ENCODE measurements at regions not wholly inside any gene's neighbourhood (a gene's known extent, or its start where the extent isn't known, plus 50 kb on each side); places are given as distances from the start of the nearest gene placed in this dataset.
"Not testable (repeated sequence)": the region's sequence is repeated elsewhere in the genome, so short reads cannot be mapped to it uniquely, and the experiment has no call there.

GRCh38 chr16:25434064-25434463, 176.4 kb upstream of the ZKSCAN2 start:
- no peak for DNase-seq (ENCODE audit: low read depth)

- no peak for DNase-seq (ENCODE audit: low read depth)
These were observed 175.7 kb upstream of the ZKSCAN2 start for GRCh38 chr16:25433388-25433787.

- DNase-seq (ENCODE audit: low read depth), result no peak
These were observed 173.8 kb upstream of the ZKSCAN2 start for GRCh38 chr16:25431472-25431871.

DNA sequence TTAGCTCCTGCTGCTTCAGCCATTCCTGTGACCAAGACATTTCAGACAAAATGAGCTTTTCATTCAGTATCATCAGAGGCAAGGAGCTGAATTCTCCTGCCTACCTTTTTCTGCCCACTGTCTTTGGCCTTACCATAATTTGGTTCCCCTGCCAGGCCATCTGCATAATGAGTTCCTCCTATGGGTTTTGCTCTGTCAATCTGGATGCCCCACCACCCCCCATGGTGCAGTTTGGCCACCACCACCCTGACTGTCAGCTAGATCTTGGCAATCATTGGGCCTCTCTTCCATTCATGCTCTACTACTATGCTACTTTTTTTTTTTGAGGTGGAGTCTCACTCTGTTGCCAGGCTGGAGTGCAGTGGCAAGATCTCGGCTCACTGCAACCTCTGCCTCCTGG, 169.2 kb upstream of the ZKSCAN2 start:
- no peak for DNase-seq (ENCODE audit: low read depth)

GRCh38 chr16:25419681-25420080, 162.0 kb upstream of the ZKSCAN2 start:
- no peak for DNase-seq (ENCODE audit: low read depth)

DNA sequence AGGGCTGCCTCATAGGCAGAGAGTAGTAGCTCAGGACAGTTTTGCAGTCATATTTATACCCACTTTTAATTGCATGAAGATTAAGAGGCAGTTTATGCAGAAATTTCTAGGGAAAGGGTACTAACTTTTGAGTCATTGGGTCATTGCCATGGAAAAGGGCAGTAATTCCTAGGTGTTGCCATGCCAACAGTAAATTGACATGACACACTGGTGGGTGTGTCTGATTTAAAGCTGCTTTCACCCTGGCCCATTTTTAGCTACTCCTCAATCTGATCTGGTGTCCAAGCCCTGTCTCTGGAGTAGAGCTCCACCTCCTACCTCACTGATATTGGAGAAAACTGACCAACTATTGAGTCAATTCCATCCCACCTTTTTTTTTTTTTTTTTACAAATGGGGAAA, 161.5 kb upstream of the ZKSCAN2 start:
- DNase-seq (ENCODE audit: low read depth), result no peak

GRCh38 chr16:25416002-25416401, 158.4 kb upstream of the ZKSCAN2 start:
- no peak for DNase-seq (ENCODE audit: low read depth)

DNA sequence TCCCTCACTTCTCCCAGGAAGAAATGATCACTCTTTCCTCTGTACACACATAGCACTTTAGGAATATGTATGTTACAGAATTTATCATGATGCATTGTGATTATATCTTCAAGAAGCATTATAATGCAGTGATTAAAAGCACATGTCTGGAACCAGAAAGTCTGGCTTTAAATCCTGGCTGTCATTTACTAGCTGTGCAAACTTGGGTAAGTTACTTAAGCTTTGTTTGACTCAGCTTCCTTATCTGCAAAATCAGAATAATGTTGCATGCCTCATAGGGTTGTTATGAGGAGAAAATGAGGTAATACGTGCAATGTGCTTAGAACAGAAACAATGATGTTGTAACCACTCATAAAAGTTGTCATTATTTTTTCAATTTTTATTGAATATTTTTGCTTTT, 156.3 kb upstream of the ZKSCAN2 start:
- no peak for DNase-seq (ENCODE audit: low read depth)

DNA sequence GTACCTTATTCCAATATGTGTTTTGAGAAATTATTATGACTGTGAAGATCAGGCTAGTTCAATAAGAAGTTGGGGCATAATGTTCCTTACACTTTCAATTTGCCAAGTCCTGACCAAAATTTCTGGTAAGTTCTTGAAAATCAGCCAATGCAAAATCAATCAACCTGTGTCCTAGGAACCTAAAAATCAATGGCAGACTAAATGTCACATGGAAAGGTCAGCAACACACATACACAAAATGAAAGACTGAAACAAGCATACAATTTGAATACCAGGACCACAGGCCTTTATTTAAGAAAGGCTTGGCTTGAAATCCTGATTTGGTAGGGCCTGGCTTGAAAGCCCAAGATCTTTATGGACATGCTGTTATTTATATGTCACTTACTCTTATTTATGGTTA, 155.5 kb upstream of the ZKSCAN2 start:
- no peak for DNase-seq (ENCODE audit: low read depth)

DNA sequence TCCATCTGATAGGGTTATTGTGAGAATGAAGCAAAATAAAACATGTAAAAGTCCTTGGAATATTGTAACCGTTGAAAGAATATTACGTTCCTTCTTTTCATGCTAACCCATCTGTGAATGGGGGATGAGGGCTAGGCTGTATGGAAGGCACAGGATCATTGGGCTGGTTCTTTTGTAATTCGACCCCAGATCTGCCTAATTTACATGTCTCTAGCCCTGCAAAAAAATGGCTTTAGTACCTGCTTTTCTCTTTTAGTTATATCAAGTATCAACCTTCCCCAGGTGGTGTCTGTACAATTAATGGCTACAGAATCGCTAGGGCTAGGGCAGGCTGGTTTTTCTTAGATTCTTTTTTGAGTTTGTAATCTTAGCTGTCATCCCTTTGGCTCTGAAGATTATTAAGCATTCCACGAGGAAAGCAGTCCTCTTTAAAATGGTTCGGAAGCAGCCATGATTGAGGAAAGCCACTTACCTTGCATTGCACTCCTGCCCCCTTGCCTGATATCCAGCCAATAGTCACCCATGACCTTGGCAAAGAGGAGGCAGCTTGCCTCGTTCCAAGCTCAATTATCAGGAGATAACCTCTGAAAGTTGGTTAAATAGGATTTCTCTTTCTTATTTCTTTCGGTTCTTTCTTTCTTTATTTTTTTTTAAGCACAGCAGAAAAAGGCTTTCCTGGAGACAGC, 153.9 kb upstream of the ZKSCAN2 start:
- DNase-seq (ENCODE audit: low read depth), result no peak

DNA sequence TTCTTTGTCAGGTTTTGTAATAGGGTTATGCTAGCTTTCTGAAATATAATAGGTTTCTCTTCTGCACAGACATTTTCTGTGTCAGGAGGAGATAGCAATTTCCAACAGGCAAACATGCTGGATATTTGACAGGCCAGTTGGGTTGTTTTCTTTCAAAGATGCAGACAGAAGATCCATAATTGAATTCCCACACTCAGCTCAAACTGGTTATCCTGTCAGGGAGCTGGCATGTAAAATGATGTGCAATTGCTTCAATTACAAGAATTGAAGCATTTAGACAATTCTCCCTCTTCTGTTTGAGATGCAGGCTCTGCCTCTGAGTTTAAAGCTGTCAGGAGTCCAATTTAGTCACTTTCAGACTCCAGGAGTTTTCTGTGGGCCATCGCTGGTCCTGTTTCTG, 146.2 kb upstream of the ZKSCAN2 start:
- no peak for DNase-seq (ENCODE audit: low read depth)

GRCh38 chr16:25395528-25395927, 137.9 kb upstream of the ZKSCAN2 start:
- DNase-seq (ENCODE audit: low read depth), result no peak

DNA sequence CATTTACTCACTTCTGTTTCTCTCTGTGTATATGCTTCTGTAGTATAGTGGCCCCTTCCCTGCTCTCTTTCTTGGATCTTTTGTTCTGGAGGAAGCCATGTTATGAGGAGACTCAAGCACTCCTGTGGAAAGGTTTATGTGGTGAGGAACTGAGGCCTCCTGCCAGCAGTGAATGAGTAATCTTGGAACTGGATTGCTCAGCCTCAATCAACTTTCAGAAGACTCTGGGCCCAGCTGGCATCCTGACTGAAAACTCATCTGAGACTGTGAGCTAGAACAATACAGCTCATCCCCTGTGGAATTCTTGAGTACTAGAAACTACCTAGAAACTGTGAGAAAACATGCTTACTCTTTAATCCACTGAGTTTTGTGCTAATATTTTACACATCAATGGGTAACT, 133.1 kb upstream of the ZKSCAN2 start:
- no peak for DNase-seq (ENCODE audit: low read depth)

DNA sequence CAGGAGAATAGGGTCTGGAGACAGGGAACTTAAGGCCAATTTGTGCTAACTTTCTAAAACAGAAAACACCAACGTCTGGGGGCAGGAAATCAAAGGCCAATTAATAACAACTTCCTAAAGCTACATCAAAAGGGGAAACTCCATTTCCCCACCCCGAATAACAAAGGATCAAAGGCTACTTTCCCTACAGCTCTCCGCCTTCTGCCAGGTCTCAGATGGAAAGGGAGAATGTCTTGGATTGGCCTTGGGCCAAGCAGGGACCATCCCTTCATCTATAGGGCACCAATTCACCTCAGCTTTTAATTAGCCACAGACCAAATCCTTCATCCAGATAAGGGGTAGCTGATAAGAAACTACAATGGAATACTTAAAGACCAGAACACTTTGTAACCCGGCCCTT, 116.9 kb upstream of the ZKSCAN2 start:
- no peak for DNase-seq (ENCODE audit: low read depth)

DNA sequence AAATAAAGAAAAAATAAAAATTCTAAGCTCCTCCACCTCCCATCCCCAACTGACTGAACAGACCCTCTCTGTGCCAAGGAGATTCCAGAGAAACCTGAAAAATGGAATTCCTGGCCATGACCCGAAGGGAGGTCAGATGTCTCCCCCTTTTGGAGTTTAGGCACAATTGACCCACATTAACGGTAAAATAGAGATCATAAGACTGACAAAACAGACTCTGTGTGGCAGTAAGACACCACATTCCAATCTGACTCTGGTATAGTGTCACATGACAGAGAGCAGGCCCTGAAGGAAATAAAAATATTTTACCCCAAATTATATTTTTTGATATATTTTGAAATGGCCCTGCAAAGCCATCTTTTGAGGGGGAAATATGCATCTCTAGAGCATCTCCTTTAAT, 115.1 kb upstream of the ZKSCAN2 start:
- no peak for DNase-seq (ENCODE audit: low read depth)

- DNase-seq (ENCODE audit: low read depth), result no peak
These were observed 113.7 kb upstream of the ZKSCAN2 start for GRCh38 chr16:25371342-25371741.

GRCh38 chr16:25370541-25370940, 112.9 kb upstream of the ZKSCAN2 start:
- DNase-seq (ENCODE audit: low read depth), result no peak

GRCh38 chr16:25367773-25368524, 110.3 kb upstream of the ZKSCAN2 start:
- DNase-seq (ENCODE audit: low read depth), result no peak

DNA sequence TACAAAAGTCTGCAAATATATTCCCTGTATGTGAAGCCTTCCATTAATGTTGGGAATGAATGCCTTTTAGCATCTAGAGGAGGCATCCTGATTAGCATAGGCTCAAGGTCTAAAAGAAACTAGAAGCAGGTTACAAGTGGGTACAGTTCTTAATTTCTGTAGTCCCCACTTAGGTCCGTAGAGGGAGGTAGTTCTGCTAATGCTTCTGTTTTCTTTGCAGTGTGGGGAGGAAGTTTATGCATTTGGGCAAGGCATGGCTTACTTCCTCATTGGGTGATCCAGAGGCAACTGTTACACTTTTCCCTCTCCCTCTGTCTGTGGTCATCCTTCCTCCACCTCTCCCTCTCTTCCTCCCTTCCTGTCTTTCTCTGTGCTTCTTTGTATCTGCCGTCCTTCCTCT, 108.4 kb upstream of the ZKSCAN2 start:
- no peak for DNase-seq (ENCODE audit: low read depth)

- not testable (repeated sequence) for DNase-seq (ENCODE audit: low read depth)
These were observed 101.9 kb upstream of the ZKSCAN2 start for GRCh38 chr16:25359516-25359915.

- no peak for DNase-seq (ENCODE audit: low read depth)
These were observed 86.4 kb upstream of the ZKSCAN2 start for GRCh38 chr16:25344006-25344405.

DNA sequence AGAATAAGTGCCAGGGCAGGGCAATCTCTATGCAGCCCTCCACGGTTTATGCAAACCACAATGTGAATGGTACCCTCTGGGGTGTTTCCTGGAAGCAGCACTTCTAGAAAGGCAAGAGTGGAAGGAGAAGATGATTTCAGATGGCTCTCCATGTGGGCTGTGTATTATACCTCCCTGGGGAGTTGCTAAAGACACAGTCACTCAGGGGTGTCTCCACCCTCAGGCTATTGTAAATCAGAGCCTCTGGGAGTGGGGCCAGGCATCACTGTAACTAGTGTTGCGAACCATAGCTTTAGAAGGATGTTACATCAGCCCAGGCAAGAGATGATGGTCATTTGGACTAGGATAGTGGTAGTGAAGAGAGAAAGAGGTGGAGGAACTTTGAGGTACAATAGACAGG, 83.3 kb upstream of the ZKSCAN2 start:
- DNase-seq (ENCODE audit: low read depth), result no peak

- no peak for DNase-seq (ENCODE audit: low read depth)
These were observed 60.2 kb upstream of the ZKSCAN2 start for GRCh38 chr16:25317732-25318316.

Data from renal cortical epithelial cell (primary cell).